Thyroid gland (tissue), 4 donors: ENCODE measurements at regions not wholly inside any gene's neighbourhood (a gene's known extent, or its start where the extent isn't known, plus 50 kb on each side); places are given as distances from the start of the nearest gene placed in this dataset.

Experiments
- POLR2A ChIP-seq, 2 donors: fragments of 450-650 bp; IDR thresholded peaks; one replicate each; pipeline ENCODE4 v1.6.1; 2017; ENCODE audit warnings: antibody characterized with exemption in 2 of 2, mild to moderate bottlenecking in 2 of 2, moderate library complexity in 1 of 2
- TF ChIP-seq, protein P1 (sequence below), 6 experiments: fragments of 200-600 bp in 3 of 6; fragments of 450-650 bp in 3 of 6; sonication (generic) in 3 of 6; IDR thresholded peaks; one replicate each; pipeline ENCODE4 v1.5.1; 2016 to 2019; ENCODE audit warnings: antibody characterized with exemption in 6 of 6, mild to moderate bottlenecking in 2 of 6, inconsistent platforms in 1 of 6, moderate library complexity in 1 of 6

- TF ChIP-seq, protein P1, sequence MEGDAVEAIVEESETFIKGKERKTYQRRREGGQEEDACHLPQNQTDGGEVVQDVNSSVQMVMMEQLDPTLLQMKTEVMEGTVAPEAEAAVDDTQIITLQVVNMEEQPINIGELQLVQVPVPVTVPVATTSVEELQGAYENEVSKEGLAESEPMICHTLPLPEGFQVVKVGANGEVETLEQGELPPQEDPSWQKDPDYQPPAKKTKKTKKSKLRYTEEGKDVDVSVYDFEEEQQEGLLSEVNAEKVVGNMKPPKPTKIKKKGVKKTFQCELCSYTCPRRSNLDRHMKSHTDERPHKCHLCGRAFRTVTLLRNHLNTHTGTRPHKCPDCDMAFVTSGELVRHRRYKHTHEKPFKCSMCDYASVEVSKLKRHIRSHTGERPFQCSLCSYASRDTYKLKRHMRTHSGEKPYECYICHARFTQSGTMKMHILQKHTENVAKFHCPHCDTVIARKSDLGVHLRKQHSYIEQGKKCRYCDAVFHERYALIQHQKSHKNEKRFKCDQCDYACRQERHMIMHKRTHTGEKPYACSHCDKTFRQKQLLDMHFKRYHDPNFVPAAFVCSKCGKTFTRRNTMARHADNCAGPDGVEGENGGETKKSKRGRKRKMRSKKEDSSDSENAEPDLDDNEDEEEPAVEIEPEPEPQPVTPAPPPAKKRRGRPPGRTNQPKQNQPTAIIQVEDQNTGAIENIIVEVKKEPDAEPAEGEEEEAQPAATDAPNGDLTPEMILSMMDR (IDR thresholded peaks at IDR 0.05): no peak
- no peak for TF ChIP-seq POLR2A (IDR thresholded peaks at IDR 0.05)
Measured at GRCh38 chr11:80900265-80900664, 1459.4 kb upstream of the TENM4 start.
